ENCODE measurements at regions not wholly inside any gene's neighbourhood (a gene's known extent, or its start where the extent isn't known, plus 50 kb on each side); places are given as distances from the start of the nearest gene placed in this dataset.
A peak's percentile ranks its signal among the peaks of the same experiment; 100 is the strongest.
"Not testable (repeated sequence)": the region's sequence is repeated elsewhere in the genome, so short reads cannot be mapped to it uniquely, and the experiment has no call there.

DNA sequence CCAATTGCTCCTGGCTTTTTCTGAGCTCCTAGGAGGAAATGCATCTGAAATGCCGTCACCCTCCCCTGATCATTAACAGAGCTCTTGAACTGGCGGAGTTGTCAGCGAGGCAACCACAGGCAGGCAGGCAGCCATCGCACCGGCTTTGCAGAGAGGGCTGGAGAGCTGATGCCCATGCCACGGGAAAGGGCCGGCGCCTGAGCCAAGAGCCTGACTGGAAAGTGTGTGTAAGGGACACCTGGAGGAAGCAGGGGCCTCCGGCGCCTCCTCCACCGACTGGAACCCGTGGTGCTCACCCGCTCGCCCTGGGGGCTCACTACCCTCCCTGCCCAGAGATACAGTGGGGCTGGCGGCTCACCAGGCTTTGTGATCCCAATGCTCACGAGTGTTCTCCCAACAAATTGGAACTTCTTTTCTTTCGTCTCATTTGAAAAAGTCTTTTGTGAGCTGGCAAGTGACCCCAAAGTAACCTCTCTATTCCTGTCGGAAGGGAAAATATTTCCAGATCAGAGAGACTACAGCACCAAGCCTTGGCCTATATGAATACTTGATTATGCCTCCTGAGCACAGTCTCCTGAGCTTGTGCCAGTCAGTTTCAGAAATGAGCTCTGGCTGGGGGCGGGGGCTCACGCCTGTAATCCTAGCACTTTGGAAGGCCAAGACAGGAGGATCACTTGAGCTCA is 97.7 kb upstream of the SLC25A33 start:
- DNase-seq, result peak; percentile 60

DNA sequence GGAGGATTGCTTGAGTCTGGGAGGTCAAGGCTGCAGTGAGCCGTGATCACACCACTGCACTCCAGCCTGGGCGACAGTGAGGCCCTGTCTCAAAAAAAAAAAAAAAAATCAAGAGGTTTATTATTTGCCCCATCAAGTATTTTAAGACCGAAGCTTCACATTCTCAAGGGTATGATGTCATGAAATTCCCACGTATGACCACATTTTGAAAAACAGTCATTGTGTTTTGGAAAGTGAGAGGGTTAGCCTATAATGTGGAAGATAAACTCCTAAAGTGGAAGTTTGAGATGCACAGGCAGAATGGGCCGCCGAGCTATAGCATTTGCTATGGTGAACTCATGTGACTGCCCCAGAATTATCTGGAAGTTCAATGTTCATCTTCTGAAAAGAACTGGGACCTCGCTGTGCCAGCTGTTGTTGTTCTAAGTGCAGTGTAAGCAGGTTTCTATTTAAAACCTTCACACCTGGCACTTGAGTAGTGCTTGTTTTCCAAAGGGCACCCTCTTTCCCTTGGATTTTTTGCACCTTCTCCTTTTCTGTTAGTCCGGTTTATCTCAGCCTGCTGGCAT is 96.9 kb upstream of the SLC25A33 start:
- DNase-seq, result no peak

DNA sequence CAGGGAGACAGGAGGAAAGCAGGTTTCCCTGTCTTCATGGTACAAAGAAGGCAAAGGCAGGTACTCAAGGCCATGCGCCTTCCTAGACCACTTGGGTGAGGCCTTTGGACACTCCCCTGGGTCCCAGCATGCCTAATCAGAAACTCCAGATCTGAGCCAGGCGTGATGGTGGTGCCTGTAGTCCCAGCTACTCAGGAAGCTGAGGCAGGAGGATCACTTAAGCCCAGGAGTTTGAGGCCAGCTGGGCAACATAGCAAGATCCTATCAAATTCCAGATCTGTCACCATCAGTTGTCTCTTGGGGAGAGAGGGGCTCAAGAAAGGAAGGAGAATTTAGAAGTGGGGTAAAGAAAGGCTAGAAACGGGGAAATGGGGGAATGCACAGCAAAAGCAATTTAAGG is 96.3 kb upstream of the SLC25A33 start:
- DNase-seq, result no peak

DNA sequence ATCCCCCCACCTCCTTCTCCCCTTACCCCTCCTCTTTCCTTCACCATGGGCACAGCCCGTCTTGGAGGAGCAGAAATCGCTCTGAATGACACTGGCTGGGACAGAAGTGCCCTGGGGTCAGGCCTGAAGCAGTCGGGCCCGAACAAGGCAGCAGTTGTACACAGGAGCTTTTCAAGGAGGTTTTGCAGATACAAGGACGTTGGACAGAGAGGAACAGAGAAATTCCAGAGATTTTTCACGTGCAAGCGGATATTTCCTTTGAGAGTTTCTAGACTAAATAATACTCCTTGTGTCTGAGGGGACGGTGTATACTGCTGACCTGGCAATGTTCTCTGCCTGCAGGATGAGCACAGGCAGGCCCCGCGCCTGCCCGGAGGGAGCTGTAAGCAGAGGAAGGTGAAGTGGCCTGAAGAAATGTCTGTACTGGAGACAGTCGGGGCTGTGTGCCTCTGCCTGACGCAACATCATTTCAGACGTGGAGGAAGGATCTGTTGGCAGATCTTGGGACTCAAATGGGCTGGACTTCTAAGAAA is 95.3 kb upstream of the SLC25A33 start:
- DNase-seq, result no peak

DNA sequence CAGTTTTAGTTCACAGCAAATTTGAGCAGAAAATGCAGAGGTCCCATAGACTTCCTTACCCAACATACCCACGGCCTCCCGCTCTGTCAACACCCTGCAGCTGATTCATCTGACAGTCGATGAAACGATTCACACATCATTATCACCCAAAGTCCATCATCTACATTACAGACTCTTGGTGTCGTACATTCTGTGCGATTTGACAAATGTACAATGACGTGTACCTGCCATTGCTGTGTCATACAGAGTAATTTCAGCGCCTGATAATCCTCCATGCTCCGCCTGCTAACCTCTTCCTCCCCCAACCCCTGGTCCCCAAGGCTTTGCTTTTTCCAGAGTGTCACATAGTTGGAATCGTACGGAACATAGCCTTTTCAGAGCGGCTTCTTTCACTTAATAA is 94.7 kb upstream of the SLC25A33 start:
- no peak for DNase-seq

DNA sequence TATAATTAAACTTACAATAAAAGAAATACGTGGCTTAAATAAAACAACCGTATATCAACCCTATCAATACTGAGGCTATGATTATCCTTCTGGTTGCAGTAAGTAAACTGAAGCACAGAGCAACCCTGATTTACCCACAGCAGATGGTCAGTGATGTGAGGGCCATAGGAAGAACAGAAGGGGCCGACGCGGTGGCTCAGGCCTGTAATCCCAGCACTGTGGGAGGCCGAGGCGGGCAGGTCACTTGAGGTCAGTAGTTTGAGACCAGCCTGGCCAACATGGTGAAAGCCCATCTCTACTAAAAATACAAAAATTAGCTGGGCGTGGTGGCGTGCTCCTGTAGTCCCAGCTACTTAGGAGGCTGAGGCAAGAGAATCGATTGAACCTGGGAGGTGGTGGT is 94.2 kb upstream of the SLC25A33 start:
- DNase-seq, result not testable (repeated sequence)

DNA sequence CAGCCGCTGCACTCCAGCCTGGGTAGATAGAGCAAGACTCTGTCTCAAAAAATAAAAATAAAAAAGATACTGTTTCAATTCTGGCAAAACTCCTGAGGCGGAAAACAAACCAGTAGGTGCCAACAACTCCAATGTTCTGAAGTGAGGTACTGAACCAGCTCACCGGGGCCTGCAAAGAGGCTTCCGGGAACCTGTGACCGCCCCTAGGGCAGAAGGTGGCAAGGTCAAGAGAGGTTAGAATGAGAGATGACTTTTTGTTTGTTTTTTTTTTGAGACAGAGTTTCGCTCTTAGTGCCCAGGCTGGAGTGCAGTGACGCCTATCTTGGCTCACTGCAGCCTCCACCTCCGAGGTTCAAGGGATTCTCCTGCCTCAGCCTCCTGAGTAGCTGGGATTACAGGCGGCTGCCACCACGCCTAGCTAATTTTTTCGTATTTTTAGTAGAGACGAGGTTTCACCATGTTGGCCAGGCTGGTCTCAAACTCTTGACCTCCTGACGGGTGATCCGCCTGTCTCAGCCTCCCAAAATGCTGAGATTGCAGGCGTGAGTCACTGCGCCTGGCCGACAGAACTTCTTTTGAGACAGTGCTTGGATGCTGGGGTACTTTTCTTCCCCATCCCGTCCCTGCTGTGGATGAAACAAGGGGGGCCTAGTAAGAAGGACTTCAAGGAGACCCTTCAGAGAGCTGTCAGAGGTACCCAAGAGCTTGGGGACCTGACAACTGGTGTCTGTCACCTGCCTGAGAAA is 91.9 kb upstream of the SLC25A33 start:
- no peak for DNase-seq

DNA sequence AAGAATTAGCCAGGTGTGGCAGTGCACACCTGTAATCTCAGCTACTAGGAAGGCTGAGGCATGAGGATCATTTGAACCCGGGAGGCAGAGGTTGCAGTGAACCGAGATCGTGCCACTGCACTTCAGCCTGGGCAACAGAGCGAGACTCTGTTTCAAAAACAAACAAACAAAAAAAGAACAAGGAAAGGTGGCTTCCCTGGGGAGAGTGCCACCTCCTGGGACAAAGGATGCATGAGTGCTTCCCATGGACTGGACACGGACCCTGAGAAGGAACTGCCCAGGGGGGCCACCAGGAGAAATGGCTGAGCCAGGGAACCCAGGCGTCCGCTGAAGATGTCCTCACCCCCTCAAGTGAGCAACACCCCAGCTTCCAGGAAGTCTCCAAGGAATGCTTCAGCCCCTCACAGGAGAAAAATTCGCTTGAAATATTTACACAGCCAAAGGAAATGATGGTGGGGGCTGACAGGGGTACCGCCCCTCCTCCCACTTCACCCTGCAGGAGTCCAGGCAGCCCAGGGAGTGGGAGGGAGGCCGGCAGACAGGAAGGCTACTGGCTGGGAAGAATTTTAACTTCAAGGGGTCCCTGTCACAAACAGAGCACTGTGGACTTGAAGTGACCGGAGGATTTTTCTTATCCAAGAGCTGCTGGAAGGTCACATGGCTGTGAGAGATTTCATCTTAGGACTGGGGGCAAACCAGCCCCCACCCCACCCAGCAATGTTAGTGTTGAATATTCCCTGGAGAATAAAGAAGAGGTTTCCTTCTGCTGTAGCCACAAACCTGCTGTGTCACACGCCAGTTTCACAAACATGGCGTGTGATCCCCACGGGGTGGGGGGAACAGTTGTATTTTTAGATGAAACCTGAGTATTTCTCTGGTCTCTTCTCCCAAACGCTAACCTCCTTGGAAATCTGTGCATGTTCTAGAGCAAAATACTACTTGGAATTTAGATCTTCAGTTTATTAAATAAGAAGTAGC is 90.8 kb upstream of the SLC25A33 start:
- DNase-seq, result no peak

DNA sequence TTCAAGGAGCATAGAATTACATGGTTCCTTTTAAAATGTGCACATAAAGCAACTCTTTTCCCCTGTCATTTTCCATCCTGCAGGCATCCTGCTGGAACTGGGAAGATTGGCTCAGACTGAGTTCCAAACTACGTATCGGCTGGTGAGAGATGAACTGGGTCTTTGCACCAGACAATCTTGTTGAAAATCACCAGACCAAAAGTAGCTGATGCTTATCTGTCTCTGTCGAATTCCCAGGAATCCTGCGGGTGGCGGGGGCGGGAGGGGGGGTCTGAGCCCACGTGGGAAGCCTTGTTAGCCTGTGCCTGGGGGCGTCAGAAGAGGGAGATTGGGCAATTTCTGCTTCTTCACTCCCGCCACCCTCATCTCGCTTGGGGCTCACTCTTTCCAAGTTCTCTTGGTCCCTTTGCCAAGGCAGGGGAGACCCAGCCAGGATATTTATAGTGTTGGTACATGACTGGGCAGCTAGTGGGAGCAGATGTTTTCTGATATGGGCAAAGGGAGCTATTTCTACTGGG is 90.1 kb upstream of the SLC25A33 start:
- DNase-seq, result no peak

DNA sequence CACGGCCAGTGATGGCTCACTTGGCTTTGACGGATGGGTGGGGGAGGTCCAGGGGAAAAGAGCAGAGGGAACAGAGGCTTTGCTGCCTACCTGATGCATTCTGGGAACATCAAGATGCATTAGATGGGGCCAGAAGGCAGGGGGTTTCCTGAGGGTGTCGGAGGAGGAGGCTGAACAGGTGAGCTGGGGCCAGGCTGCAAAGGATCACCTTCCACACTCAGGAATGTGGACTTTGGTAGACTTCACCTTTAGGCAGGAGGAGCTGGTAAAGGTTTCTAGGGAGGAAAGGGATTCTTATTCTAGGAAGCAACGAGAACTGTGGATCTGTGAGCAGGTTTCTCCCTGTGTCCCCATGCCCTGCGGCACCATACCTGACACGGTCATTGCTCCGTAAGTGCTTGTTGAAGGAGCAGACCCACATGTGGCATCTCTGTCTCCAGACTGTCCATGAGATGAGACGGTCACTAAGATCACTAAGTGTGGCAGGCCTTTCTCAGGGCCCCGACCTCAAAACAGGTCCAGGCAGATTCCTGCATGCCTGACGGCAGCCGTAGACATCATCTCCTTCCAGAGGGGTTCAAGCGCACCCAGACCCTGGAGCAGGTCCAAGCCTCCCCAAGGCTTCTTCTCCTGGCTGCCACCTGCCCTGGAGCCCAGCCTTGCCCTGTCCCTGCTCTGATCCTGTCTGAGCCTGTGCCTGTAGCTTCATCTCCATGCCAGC is 89.1 kb upstream of the SLC25A33 start:
- DNase-seq, result no peak

DNA sequence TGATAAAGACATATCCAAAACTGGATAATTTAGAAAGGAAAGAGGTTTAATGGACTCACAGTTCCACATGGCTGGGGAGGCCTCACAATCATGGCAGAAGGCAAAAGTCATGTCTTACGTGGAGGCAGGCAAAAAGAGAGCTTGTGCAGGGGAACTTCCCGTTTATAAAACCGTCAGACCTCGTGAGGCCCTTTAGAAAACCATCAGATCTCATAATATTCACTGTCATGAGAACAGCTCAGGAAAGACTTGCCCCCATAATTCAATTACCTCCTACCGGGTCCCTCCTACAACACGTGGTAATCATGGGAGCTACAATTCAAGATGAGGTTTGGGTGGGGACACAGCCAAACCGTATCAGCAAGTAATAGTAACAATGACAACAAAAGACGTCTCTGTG is 88.2 kb upstream of the SLC25A33 start:
- DNase-seq, result no peak

DNA sequence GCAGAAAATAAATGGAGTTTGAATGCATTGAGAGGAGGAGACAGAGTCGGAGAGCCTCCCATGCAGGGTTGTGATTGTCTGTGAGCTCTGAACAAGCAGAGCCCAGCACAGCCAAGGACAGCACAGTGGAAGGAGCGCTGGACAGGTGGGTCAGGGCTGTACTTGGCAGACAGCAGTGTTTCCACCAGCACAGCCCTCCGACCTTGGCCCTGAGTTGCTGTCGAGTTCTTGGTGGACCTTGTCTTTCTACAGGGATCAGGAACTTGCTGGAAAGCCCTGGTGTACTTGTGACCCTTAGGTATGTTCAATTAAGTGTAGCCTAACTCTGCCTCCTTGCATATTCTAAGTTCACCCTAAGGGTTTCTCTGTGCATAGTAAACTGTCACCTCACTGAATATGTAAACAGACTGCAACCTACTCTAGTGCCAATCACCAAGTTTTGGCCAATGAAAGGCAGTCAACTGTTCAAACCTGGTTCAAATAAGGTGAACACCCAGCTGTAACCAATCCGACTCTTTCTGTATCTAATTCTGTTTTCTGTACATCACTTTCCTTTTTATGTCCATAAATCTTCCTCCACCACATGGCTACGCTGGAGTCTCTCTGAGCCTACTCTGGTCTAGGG is 86.6 kb upstream of the SLC25A33 start:
- DNase-seq, result no peak

DNA sequence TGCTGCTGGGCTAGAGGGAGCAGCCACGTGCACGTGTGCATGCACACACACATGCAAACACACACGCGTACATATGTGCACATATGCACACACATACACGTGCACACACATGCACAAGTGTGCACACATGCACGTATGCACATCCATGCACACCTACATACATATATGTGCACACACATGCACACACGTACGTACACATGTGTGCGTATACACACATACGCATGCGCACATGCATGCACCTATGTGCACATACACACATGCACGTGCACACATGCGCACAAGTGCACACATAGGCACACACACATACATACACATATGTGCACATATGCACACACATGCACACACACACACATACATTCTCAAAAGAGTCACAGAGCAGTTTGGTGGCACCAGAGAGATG is 85.9 kb upstream of the SLC25A33 start:
- no peak for DNase-seq

DNA sequence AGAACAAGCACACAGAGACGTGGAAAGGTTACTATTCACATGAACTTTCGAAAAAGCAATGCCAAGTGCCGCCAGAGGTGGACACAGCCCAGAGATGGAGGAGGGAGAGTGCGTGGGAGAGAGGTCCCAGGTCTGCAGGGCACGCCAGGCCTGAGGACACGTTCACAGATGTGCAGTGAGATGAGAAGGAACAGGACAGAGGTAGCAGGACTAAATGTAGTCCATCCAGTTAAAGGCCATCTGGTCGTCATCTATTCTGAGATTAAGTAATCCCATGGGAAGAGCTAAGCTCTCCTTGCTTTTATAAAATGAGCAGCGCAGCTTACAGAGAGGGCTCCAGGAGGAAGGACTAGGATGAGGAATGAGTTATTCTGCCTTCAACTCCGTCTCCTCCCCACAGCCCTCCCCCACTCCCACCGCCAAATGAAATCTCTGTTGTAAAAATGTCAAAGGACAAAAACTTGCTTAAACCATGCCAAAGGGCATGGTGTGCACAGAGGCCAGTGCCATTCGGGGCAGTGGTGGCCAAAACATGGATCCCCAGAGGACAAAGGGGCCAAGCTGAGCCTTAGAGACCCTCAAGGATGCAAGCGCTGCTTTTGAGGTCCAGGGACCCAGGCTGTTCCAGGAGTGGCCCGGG is 85.4 kb upstream of the SLC25A33 start:
- no peak for DNase-seq

DNA sequence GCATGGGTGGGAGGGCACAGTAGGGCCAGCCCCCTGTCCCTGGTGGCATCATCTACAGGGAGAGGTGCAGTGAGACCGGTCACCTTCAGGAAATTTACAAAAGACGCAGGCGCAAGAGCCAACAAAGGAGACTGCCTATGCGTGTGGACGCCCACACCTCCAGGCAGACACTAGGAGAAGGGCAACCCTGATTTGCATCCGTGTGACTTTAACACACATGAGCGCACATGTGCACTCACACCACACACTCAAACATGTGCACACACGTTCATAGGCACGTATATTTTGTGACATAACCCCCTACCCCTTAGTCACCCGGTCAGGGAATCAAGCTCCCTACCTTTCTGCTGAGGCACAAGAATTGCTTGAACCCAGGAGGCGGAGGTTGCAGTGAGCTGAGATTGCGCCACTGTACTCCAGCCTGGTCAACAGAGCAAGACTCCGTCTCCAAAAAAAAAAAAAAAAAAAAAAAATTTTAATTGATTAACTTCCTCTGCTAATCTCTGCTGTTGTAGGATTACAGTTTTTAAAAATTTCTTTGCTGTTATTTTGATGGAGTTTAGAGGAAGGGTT is 84.7 kb upstream of the SLC25A33 start:
- DNase-seq, result no peak

DNA sequence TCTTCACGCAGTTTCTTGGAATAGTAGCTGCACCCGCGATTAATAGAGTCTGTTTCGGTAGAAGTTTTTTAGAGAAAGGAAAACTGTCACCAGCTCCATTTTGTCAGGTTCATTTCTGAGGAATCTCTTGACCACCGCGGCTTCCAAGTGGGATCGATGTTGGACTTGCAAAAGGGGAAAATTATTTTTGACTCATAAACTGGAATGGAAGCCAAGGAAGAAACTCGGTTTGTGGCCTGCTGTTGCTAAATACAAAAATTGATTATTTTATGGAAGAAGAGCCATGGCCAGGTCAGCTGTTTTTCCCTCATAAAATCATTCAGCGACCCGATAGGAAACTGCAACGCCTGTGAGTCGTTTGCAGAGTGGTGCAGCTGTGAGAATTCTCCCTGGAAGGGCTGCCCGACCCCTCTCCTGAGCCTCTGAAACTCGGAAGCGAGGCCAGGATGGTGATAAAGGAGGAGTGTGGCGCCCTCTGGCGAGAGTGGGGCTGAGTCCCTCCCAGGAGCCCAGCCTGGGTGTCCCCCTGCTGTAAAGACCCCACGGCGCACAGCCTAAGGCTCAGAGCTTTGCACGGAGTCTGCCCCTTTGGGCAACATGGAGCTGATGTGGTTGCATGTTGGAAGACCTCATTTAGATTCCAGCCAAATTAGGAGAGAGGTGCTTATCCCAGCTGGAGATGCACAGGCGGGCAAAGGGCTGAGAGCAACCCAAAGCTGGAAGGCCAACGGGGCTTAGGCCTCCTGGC is 83.6 kb upstream of the SLC25A33 start:
- DNase-seq, result peak; percentile 72

DNA sequence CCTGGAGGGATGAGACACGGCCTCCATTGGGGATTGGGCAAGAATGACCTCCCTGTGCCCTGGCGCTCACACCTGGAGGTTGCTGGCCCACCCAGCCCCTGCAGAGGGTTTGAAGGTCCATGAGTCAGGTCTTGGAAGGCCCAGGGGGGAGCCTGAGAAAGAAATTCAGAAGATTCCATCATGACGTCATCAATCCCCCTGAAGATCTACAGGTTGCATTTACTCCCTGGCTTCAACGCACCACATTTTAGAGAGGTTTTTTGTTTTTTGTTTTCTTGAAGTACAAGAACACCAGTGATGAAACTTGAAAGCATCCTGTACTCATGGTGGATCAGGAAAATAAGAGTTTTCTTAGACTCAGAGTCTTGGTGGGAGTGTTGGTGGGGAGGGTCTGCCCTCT is 82.4 kb upstream of the SLC25A33 start:
- no peak for DNase-seq

DNA sequence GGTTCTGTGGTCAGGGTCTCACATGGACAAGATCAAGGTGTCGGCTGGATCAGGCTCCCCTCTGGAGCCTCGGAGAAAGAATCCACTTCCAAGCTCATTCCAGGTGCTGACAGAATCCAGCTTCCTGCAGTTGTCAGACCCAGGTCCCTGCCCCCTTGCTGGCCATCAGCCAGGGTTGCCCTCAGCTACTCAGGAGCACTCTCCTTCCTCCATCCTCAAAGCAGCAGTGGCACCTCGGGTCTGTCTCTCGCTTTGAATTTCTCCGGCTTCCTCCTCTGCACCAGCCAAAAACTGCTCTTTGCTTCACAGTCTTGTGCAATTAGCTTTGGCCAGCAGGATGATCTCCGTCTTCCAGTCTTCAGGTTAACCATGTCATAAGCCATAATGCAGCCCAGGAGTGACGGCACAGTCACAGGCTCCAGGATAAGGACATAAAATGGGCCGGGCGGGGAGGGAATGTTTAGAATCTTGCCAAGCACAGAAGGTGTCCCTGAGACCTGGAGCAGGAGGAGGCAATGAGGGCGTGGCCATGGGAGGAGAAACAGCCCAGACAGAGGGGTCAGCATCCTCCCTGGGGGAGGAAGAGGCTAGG is 79.4 kb upstream of the SLC25A33 start:
- no peak for DNase-seq

Measured in renal pelvis (tissue), 1 donor.